GM21529 (cell line): ENCODE measurements at regions not wholly inside any gene's neighbourhood (a gene's known extent, or its start where the extent isn't known, plus 50 kb on each side); places are given as distances from the start of the nearest gene placed in this dataset.

ENCODE experiments used
- ATAC-seq: cut with Tn5 transposase; IDR thresholded peaks from one replicate; pipeline ENCODE4 v1.9.1; 2021; ENCODE audit not compliant: unreplicated experiment

- ATAC-seq: no peak
Measured at GRCh38 chr20:24895431-24895830, 53.6 kb upstream of the CST7 start.

- ATAC-seq: no peak
Measured at GRCh38 chr20:24895898-24896658, 53.0 kb upstream of the CST7 start.

- ATAC-seq: no peak
Measured at GRCh38 chr20:24896984-24897383, 52.1 kb upstream of the CST7 start.

- no peak for ATAC-seq
Measured at GRCh38 chr20:24897974-24898373, 51.1 kb upstream of the CST7 start.

GRCh38 chr20:24899153-24899552 lies 49.9 kb upstream of the CST7 start:
- ATAC-seq: no peak
